ENCODE measurements at regions not wholly inside any gene's neighbourhood (a gene's known extent, or its start where the extent isn't known, plus 50 kb on each side); places are given as distances from the start of the nearest gene placed in this dataset.

DNA sequence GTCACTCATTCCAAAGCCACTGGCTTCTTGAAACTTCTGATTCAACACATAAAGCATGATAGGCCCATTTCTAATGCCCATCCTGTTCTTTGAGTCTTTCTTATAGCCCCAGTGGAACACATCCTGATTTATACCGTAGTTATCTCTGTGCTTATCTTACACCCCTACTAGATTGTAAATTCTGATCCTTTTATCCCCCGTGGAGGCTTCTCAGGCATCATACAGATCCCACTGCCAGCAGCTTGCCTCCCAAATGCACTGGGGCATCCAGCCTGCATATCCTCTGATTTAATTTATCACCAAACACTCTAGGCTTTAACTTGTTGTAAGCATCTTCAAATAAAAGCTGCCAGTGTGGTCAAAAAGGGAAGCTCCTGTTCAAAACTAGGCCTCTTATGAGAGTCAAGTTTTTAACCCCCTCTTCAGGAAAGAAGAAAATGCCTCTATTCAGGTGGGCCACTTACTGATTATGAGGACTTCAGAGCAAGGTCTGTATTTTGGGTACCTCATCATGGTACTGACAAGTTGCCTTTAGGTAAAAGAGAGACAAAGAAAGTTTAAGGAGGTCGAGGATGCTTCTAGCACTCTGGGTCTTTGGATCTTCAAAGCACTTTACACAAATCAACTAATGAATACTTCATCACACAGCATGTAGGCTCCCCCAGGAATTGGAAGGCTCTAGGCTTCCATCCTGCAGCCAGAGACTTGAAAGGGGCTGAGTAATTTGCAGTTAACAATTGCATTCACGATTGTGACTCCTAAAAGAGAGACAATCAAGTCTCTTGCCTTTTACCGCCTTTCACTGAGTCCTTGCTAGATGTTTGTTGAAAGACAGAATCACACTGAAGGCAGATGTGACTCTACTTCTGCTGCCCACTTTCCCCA lies 95.8 kb upstream of the LDB2 start:
- DNase-seq: no peak

- DNase-seq: no peak
Observed at GRCh38 chr4:16992566-16993225, 94.3 kb upstream of the LDB2 start.

GRCh38 chr4:16991450-16991849 lies 93.0 kb upstream of the LDB2 start:
- DNase-seq: no peak

DNA sequence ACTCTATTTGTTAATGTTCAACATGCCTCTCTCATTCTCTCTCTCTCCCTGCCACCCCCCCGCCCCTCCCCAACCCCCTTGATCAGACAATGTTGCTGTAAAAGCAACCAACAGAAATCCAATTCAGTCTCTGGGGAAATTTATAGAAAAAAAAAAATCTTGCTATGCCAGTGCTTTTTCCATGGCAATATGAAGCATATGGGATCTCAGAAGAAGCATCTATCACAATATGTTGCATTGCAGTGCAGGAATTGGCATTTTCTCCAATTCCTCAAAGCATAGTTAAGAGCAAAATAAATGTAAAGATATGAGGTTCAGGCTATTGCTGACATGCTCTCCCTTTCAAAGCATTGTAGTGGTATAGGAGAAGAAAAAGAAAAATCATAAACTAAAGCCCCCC lies 90.9 kb upstream of the LDB2 start:
- no peak for DNase-seq

DNA sequence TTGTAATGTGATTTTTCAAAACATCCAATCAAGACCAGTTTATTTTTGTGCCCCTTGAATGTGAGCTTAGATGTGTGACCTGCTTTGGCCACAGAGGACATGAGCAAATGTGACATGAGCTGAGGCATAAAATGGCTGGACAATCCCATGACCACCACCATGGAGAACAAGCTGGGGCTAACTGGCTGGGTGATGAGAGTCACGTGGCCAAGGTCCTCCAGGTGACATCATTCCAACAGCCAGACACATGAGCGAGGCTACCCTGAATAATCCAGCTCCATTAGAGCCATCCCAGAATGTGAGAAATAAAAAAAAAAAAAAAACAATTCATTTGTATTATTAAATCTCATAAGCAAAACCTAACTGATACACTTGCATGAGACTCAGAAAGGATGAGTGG lies 90.4 kb upstream of the LDB2 start:
- no peak for DNase-seq

DNA sequence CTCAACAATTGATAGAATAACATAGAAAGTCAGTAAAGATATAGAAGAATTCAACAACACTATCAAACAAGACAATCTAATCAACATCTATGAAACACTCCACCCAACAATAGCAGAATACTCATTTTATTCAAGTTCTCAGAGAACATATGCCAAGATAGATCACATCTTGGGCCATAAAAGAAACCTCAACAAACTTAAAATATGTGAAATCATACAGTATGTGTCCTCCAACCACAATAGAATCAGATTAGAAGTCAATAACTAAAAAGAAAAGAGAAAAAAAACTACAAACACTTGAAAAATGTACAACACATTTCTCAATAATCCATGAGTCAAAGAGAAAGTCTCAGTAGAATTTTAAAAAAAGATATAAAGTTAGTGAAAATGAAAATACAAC lies 78.6 kb upstream of the LDB2 start:
- no peak for DNase-seq

- DNase-seq: no peak
Observed at GRCh38 chr4:16969696-16970135, 71.3 kb upstream of the LDB2 start.

- peak; percentile 3 for DNase-seq
Observed at GRCh38 chr4:16967722-16968121, 69.3 kb upstream of the LDB2 start.

GRCh38 chr4:16959305-16959704 lies 60.9 kb upstream of the LDB2 start:
- DNase-seq: no peak

DNA sequence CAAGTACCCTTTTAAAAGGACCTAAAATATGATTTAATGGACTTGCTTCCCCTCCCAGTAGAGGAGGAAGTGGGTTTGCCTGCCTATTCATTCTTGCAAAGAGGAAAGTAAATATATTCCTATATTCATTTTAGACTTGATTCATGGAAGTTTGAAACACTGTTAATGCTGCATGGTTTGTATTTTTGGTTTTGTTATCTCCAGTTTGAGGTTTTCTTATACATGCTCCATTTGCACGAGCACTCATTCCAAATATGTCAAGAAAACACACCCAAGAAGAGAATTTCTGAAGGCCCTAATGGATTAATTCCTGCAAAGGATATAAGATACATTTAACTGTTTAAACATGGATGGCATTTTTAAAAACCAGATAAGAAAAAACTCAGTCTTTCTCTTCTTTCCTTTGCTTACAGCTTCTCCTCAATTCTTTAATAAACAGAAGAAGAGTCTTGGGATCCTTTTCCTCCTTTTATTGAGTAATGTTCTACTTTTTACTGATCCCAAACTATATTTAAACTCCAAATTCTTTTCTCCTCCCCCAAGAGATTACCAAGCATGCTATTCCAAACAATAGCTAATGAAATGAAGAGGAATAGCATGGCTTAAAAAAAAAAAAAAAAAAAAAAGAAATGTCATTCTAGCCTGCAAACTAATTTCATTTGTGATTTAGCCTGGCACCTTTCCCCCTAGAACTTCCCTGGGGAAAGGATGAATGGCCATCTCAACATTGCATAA lies 54.6 kb upstream of the LDB2 start:
- DNase-seq: no peak

GRCh38 chr4:16952462-16952871 lies 54.0 kb upstream of the LDB2 start:
- no peak for DNase-seq
